ENCODE measurements at regions not wholly inside any gene's neighbourhood (a gene's known extent, or its start where the extent isn't known, plus 50 kb on each side); places are given as distances from the start of the nearest gene placed in this dataset.

DNA sequence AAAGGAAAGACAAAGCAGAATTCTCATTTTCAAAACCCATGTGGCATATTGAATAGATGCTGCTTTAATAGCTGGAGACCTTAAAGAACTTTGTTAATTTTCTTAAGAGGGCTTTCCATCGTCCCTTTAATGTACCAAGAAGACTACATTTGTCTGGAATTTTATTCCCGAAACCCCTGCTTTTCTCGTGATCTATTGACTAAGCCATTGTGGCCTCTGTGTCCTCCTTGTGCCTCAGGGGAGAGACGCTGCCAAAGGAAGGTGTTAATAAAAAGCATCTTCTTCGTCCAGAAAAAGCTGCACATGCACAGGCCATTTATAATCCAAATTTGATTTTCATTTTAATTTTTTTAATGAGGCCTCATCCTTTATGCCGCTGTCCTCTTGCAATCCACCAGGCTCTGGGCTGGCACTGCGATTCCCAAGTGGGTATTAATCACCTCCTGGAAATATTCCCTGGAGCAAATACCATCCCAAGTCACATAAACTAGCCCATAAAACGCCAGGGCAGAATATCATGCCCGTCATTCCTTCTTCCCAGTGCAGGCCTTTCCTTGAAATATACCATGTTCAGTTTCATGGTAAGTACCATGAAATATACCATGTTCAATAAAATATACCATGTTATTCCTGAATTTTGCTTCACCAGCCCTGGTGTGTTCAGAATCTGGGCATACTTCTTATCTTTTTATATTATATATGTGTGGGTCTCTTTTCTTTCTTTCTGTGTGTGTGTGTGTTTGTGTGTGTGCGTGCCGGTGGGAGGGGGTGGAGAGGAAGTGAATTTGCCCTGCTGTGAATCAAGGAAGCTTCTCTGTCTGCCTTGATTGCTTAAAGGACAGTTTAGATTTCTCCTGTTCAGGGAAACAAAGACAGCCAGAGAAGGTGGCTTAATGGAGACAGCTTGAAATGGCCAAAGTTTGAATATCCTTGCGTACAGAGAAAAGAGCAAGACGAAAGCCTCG lies 147.6 kb downstream of the PHETA1 start:
- DNase-seq: no peak

DNA sequence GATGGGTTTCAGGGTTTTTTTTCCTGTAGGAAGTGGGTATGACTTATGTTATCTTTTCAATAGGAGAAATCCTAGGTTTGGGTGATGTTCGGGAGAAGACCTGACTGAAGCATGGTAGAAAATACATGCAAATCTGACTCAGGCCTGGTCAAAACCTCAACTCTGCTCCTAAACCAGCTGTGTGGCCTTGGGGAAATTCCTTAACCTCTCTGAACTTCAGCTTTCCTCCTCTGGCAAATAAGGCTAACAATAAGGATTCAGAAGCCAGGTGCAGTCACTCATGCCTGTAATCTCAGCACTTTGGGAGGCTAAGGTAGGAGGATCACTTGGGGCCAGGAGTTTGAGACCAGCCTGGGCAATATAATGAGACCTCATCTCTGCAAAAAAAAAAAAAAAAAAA lies 148.5 kb downstream of the PHETA1 start:
- DNase-seq: no peak

DNA sequence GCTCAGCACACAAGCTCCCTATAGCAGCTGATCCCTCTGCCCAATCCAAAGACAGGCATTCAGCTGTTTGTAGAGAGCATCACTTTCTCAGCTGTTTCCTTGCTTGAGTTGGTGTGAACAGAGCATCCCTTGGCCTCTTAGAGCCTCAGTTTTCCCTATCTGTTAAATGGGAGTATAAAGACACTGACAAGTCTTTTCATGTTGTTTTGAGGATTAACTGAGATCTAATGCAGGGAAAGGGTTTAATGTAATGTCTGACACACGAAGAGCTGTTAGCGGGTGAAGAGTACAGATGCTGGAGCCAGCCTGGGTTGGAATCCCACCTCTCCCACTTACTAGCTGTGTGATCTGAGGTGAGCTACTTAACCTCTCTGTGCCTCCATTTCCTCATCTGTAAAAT lies 149.5 kb downstream of the PHETA1 start:
- no peak for DNase-seq

DNA sequence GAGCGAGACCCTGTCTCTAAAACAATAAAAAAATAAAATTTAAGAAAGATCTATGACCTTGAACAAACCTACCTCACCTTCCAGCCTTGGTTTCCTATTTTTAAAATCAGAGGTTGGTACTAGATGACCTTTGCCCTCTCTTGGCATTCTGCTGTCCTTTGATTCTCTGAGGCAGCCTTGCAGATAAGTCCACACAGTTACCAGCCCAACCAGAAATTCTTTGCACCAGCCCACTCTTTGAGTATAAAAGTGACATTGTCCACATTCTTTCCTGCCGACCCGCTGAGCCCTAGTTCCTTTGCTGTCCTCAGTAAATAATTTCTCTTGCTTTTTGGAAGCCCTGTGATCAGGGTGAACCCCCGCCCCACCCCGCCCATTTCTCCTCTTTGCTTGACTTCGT lies 150.4 kb downstream of the PHETA1 start:
- no peak for DNase-seq

DNA sequence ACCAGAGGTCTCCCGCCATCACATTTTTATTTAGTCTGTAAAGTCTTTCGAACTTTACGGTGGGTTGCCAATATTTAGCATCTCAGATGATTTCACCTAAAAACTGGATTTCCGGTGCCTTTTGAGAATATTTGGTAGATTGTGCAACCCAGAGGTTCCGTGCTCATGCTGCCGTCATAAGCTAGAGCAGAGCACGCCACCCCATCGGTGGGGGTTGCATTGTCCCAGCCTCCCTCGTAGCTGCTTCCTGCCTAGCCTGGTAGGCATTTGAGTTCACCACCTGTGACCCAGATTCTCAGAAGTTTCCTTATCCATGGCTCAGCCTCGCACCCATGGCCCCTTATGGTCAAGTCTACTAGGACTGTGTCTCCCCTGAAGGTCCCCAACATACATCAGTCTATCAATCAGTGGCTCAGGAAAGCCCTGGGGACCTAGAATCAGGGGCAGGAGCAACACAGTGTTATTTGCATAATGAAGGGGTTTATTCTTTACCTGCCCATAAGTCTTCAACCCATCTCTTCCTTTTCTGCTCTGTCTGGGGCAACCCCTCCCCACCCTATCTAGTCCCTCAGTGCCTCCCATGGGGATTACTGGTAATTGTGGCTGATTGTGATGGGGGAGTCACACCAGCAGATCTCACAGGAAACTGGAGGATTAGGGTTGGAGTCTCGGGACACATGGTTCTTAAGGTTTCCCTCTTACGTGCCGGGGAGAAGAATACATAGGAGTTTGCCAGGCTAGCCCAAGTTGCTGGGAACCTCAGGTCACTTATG lies 152.3 kb downstream of the PHETA1 start:
- no peak for DNase-seq

DNA sequence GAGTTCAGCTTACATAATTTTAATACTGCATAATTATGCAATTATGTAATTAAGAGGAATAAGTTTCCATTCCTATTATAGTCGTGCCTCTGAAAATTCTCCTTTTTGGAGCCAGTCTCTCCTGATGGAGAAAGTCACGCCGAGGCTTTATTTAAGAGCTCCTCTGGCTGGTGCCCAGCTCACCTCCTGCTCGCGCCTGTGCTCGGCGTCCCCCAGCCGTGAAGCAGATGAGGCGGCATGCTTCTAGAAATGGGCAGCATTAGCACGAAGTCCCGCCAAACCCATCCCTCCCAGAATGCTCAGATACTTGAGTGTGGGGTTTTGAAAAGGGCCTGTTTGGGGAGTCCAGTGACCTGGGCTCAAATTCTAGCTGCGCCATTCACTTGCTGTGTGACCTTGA lies 153.0 kb downstream of the PHETA1 start:
- DNase-seq: no peak

DNA sequence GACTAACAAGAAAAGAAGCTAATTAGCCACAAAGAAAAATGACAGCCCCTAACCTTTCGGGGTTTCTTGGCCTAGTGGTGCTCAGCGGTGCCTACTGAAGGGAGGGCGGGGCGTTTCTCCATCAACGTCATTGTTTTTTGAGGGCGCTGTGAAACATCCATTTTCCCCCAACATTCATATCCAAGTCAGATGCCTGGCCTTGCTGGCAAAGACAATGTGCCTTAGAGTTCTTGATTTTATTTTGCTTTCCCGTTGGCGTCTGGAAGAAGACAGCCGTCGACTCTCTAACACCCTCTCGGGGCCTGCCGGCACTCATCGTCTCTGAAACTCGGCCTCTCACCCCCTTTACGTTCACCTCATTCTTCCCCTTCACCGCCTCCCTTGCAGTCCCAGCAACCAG lies 154.5 kb downstream of the PHETA1 start:
- no peak for DNase-seq

DNA sequence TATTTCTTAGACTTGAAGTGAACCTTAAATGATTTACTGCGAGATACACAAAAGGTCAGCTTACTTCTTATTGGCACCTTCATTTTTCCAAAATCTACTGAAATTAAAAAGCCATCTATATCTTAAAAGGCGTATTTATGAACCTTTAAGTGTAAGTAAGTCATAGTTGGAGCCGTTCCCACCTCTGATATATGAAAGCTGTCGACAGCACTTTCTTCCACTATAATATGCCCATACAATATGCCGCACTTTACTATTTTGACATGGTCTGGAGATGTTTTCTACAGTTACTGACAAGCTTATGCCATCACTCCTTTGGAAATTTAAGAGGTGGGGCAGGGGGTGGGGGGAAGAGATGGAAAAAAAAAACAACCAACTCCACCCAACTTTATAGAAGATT lies 155.3 kb downstream of the PHETA1 start:
- no peak for DNase-seq

DNA sequence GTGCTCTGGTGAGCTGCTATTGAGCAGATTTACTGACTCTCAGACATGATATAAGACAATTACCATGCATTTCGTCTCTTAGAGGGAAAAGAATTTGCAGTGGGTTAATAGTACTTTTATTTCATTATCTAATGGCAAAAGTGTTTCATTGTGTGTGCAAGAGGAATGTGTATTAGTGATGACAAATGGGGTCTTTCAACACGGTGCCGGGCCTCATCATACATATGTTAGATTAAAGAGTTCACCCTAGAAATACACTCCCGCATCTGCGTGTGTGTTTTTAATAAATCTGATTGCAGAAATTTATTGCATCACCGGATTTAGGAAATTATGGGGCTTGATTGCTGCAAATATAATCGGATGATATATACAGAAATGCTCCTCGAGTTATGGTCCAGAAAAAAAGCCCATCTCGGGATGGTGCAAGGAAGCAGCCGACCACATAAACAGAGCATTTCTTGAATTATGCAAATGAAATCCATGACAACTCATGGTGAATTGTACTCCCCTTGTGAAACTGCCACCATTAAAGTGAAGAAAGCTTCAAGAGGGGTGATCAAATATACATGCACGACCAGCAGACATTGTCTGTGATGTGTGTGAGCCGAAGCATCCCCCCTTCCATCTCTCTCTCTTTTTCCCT lies 156.0 kb downstream of the PHETA1 start:
- DNase-seq: no peak

DNA sequence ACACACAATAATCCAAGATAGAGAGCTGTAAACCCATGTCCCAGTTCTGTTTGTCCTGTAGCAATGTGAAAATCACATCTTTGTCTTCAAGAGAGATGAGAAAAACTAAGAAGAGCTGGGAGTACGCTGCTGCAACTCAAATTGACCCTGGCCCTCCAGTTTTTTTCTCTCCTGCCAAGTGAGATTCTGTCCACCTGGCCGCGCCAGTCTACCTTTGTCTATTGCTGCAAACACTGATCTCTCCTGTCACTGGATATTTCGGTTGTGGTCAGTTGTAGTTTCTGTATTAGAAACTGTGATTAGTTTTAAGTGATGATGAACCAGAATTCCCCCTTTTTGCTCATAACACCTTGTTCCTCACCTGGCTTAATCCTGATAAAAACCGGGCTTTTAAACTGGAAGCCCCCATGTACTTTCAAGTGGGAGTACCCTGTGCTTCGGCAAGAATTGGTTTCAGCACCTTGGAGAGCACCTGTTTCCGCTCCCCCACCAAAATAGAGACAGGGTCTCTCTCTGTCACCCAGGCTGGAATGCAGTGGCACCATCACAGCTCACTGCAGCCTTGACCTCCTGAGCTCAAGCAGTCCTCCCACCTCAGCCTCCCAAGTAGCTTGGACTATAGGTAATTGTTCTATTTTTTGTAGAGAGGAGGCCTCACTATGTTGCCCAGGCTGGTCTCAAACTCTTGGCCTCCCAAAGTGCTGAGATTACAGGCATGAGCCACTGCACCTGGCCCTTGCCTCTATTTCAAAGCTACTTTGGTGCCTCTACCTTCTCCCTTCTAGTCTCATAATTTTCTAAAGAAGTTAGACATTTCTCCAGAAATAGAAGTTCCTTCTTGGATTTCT lies 156.8 kb downstream of the PHETA1 start:
- no peak for DNase-seq

DNA sequence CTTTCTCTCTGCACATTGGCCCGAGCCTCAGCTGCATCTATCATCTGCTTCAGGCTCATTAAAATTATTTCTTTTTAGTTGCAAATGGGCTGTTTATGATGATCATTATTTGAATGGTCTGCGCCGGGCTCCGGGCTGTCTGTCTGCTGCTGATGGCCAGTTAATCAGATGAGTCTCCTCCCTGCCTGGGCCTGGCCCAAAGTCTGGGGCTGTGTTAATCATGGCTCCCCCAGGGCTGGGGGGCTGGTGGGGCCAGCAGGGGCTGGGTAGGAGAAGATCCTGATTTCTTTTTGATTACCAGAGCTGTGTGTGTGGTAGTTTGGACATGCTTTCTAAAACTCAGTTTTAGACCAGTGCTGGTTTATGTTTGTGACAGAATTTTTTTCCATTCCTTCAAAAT lies 159.1 kb downstream of the PHETA1 start:
- no peak for DNase-seq

DNA sequence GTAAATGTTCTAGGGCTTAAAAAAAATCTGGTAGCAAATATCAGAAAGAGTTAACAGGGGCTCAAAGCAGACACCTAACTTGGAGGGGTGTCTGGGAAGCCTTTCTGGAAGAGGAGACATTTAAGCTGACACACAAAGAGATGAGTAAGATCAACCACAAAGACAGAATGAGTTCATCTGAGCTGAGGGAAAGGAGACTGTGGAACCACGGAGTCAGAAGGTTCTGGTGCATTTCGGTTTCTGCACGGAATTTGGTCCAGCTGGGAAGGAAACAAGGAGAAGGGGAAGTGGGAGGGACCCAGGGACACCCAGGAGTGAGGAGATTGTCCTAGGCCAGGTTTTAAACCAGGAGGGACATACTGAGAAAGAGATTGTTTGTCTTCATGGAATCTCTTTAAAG lies 161.1 kb downstream of the PHETA1 start:
- no peak for DNase-seq

DNA sequence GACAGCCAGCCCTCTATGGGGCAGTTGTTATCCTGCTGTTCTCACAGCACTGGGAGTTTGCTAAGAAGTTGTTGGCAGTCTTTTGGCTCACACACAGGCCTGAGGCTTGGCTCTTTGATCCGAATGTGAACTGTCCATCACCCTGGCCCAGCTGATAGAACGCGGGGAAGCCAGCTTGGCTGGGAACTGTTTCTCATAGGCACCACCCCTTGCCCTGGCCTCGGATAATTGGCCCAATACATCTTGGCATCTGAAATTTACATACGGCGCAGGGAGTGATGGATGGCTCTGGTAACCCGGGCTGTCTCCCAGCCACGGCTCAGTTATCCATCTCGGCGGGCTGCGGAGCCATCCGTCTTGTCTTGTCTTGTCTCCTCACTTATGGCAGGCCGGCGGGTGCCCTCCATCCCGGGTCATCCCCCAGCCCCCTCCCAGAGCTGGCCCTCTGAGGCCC lies 164.1 kb downstream of the PHETA1 start:
- DNase-seq: no peak

DNA sequence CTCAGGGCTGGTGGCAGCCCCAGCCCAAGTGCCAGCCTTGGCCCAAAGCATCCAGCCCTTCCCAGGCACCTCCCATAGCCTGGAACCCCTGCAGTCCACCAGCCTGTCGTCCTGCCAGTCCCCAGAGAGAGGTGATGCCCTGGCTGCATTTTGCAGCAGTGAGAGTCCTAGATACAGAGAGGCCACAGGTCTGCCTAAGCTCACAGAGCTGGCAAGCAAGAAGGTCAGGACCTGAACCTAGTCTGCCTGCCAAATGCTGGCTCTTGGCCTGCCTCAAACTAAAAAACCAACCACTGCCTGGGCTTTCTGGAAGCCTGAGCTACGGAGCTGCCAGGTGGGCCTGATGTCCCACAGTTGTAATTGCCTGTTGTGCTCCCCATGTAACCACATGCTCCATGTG lies 164.9 kb downstream of the PHETA1 start:
- no peak for DNase-seq

DNA sequence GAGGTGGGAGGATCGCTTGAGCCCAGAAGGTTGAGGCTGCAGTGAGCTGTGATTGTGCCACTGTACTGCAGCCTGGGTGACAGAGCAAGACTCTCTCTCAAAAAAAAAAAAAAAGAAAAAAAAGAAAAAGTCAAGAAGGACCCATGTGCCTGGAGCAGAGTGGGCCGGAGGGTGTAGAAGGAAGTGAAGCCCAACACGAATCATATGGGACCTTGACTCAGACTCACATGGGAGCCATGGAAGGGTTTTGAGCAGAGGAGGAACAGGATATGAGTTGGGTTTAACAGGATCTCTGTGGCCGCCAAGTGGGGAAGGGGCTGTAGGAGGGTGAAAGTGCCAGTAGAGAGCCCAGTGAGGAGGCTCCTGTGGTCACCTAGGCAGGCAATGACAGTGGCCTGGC lies 165.4 kb downstream of the PHETA1 start:
- no peak for DNase-seq

DNA sequence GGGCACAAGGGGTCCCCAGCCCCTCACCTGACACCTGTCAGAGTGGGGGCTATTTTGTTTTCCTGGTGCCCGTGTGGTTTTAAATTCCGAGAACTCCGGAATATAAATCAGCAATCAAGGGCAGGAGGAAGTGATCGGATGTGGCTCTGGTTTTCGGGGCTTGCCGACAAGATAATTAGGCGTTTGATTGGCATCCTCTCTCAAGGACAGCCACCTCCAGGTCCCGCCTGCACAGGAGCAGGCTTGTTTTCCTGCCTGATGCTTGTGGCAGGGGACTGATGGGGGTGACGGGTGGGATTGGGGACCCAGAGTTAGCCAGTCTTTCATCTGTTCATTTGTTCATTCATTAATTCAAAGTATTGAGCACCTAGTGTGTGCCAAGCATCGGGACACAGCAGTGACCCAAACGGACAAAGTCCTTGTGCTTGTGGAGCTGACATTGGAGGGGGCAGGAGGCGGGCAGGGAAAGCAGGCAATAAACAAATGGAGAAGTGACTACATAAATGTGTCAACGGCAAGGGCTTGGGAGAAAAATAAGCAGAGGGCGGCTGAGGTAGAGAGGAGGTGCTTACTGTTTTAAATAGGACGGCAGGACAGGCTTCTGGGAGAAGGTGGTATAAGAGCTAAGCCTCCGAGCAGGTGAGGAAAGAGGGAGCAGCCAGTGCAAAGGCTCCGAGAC lies 166.5 kb downstream of the PHETA1 start:
- DNase-seq: no peak

DNA sequence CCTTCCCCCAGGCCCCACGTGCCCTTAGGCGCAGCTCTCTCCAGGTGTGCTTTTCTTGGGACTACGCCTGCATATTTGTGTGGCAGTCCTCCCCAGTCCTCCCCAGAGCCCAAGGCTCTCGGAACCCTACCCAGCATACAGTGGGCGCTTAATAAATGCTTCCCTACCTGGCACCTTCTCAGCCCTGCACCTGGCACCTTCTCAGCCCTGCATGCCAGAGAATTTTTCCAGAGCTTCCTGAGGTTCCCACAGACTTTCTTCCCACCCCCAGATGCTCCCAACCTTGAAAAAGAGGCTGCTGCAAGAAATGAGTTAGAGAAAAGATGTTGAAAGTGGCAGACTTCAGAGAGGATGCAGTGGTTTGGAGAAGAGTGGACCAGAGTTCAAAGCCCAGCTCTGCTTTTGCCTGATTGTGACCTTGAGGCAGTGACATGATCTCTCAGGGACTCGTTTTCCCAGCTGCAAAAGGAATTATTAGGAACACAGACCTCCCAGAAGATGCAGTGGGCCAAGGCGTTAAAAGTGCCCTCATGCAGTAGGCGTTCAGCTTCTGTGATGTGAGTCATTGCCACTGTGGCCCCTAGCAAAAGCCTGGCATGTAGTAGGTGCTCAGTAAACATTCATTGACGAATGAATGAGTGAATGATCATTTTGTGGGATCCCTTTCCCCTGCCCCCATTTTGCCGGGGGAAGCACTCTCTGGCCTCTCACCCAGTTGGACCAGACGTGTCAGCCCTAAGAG lies 167.2 kb downstream of the PHETA1 start:
- DNase-seq: no peak

DNA sequence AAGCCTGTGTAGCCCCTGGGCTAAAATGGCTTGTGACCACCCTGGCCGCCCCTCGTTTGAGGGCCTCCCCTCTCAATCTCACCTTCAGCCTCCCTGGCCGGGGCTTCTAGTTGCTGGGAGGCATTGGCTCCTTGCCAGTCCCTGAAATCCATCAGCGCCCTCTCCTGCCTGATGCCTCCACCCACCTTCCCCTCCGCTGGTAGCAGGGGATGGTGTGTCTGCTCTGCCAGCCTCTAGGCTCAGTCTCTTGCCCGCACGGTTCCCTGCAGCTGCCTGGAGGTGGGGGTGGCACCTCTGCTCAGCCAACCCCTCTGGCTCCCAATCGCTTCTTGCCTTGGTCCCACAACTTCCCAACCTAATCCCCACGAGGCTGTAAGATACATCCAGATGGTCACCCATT lies 167.9 kb downstream of the PHETA1 start:
- no peak for DNase-seq

DNA sequence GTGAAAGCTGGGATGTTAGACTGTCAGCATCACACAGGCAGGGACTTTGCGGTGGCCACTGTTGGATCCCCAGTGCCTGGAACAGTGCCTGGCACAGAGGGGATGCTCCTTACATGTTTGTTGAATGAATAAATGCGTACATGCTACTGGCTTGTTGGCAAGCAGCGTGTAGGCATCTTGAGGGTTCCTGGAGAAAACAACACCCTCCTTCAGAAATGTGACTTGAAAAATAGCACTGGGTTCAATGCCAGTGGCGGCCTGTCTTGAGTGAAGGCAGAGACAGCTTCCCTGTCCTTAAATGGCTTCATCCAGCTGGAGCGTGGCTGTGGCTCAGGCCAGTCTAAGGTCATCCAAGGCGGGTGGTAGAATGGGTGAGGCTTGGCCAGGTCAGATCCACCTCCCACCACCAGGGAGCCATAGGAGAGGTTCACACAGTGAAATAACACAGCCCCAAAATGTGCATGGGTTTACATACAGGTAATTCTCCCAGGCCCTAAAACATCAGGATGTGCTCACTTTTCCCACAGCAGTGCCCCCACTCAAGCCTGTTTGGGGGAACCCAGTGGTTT lies 171.4 kb downstream of the PHETA1 start:
- DNase-seq: no peak

DNA sequence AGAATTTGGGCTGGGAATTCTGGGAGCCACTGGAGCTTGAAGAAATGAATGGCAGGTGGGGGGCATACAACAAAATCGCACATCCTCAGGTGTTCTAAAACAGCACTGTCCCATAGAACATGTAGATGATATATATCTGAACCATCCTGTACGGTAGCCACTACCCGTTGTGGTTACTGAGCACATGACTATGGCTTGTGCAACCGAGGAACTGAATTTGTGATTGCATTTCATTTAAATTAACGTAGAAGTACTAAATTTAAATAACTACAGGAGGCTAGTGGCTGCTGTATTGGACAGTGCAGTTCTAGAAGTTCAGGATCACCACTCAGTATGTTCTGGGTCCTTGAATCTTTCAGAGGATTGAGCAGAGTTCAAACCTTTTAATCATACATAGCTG lies 172.4 kb downstream of the PHETA1 start:
- no peak for DNase-seq

DNA sequence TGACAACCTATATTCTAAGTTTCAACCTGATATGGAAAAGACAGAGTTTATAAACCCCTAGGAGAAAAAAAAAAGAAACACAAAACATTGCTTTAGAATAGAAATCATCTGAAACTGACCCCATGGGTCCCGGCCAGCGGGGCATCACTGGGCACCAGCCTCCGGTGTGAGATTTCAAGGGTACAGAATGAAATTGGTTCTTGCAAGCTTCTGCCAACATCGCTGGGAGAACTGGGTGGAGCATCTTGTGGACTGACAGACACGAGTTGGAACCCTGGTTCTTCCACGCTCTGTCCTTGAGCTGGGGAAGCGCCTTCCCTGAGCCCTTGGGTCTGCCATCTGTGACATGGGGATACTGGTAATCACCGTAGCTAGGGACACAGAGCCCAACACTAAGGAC lies 173.6 kb downstream of the PHETA1 start:
- DNase-seq: no peak

All from stimulated activated CD4-positive, alpha-beta T cell treated with anti-CD3 and anti-CD28 coated beads, Interleukin-15, amount 100 ng/mL, for 24 hours (primary cell).